Suprapubic skin (tissue), 3 donors: ENCODE measurements at regions not wholly inside any gene's neighbourhood (a gene's known extent, or its start where the extent isn't known, plus 50 kb on each side); places are given as distances from the start of the nearest gene placed in this dataset.

Source experiments
- EP300 ChIP-seq: sonication (generic); formaldehyde crosslinking; IDR thresholded peaks from one replicate; pipeline ENCODE4 v1.6.1; 2017; ENCODE audit warnings: antibody characterized with exemption
- POLR2A ChIP-seq, 2 donors: fragments of 450-650 bp; IDR thresholded peaks; one replicate each; pipeline ENCODE4 v1.6.1; 2017; ENCODE audit warnings: antibody characterized with exemption in 2 of 2, mild to moderate bottlenecking in 2 of 2, moderate library complexity in 2 of 2
- TF ChIP-seq, protein P1 (sequence below), 2 donors: fragments of 200-600 bp in 1 of 2; fragments of 450-650 bp in 1 of 2; sonication (generic) in 1 of 2; IDR thresholded peaks; one replicate each; pipeline ENCODE4 v1.5.1; 2016 to 2019; ENCODE audit warnings: antibody characterized with exemption in 2 of 2, mild to moderate bottlenecking in 1 of 2, moderate library complexity in 1 of 2

DNA sequence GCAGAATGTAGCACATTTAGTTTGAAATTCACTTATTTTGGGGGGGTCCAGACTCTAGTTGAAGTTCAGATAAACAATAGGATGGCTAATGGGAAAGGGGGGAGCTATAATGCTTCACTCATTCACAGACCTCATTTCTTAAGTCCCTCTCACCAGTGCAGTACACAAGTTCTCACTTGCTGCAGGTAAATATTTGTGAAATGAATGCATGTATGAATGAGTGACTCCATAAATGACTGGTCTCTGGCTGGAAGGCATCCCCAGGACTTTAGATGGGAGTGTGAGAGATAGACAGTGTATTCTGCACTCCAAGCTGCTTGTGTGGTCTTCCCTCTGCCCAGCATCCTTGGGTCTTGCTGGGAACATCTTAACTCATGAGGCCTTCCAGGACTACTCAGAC, 169.2 kb downstream of the ZIC5 start:
- TF ChIP-seq, protein P1, sequence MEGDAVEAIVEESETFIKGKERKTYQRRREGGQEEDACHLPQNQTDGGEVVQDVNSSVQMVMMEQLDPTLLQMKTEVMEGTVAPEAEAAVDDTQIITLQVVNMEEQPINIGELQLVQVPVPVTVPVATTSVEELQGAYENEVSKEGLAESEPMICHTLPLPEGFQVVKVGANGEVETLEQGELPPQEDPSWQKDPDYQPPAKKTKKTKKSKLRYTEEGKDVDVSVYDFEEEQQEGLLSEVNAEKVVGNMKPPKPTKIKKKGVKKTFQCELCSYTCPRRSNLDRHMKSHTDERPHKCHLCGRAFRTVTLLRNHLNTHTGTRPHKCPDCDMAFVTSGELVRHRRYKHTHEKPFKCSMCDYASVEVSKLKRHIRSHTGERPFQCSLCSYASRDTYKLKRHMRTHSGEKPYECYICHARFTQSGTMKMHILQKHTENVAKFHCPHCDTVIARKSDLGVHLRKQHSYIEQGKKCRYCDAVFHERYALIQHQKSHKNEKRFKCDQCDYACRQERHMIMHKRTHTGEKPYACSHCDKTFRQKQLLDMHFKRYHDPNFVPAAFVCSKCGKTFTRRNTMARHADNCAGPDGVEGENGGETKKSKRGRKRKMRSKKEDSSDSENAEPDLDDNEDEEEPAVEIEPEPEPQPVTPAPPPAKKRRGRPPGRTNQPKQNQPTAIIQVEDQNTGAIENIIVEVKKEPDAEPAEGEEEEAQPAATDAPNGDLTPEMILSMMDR (IDR thresholded peaks at IDR 0.05): no peak
- TF ChIP-seq EP300 (no peak), POLR2A (IDR thresholded peaks at IDR 0.05) (no peak)
